CD4-positive, CD25-positive, alpha-beta regulatory T cell (primary cell): ENCODE measurements at regions not wholly inside any gene's neighbourhood (a gene's known extent, or its start where the extent isn't known, plus 50 kb on each side); places are given as distances from the start of the nearest gene placed in this dataset.

Experiments
- ATAC-seq, 2 donors: fragments of 150-1000 bp; cut with Tn5 transposase; one replicate each; pipeline ENCODE4 v1.10.0; 2021; ENCODE audit warnings: low read depth in 2 of 2, moderate number of reproducible peaks in 2 of 2, moderate library complexity in 1 of 2
- DNase-seq, 3 donors: peaks; one replicate each; pipeline versions ENCODE4 v3.0.0 to v3.0.0-alpha.2; 2012 to 2022; ENCODE audit warnings: mixed read lengths in 1 of 3
- H3K27ac ChIP-seq: one replicate; pipeline ENCODE4 v1.7.0; 2013; ENCODE audit warnings: mild to moderate bottlenecking, low read length; ENCODE audit not compliant: insufficient read depth, poor library complexity, severe bottlenecking
- H3K27me3 ChIP-seq: one replicate; pipeline ENCODE4 v1.7.0; 2013; ENCODE audit warnings: low read length; ENCODE audit not compliant: control insufficient read depth, insufficient read depth
- H3K36me3 ChIP-seq: one replicate; pipeline ENCODE4 v1.7.0; 2013; ENCODE audit warnings: mild to moderate bottlenecking, low read length, moderate library complexity; ENCODE audit not compliant: control insufficient read depth, insufficient read depth
- H3K4me1 ChIP-seq: 2 replicates; pipeline ENCODE4 v1.7.0; 2013; ENCODE audit warnings: mild to moderate bottlenecking, low read length; ENCODE audit not compliant: insufficient read depth, control insufficient read depth, poor library complexity, severe bottlenecking
- H3K4me3 ChIP-seq: one replicate; pipeline ENCODE4 v1.7.0; 2013; ENCODE audit warnings: low read depth, mild to moderate bottlenecking, low read length, moderate library complexity
- H3K9me3 ChIP-seq, 2 experiments: 1 replicate in 1 of 2; 2 replicates in 1 of 2; pipeline ENCODE4 v1.7.0; 2013; ENCODE audit warnings: low read length in 2 of 2, mild to moderate bottlenecking in 1 of 2, moderate library complexity in 1 of 2; ENCODE audit not compliant: control insufficient read depth in 2 of 2
- H3K27ac Mint-ChIP-seq, 3 donors: one replicate each; pipeline ENCODE4 v1.8.0; 2020 to 2022; ENCODE audit warnings: mild to moderate bottlenecking in 3 of 3, mixed read lengths in 3 of 3, moderate library complexity in 2 of 3
- H3K27me3 Mint-ChIP-seq: one replicate; pipeline ENCODE4 v1.8.0; 2022; ENCODE audit warnings: mild to moderate bottlenecking, mixed read lengths
- H3K36me3 Mint-ChIP-seq: one replicate; pipeline ENCODE4 v1.8.0; 2020; ENCODE audit warnings: mixed read lengths
- H3K4me1 Mint-ChIP-seq, 4 donors: one replicate each; pipeline ENCODE4 v1.8.0; 2020 to 2022; ENCODE audit warnings: mixed read lengths in 4 of 4, mild to moderate bottlenecking in 1 of 4
- H3K4me3 Mint-ChIP-seq, 4 donors: one replicate each; pipeline ENCODE4 v1.8.0; 2020 to 2022; ENCODE audit warnings: mild to moderate bottlenecking in 4 of 4, mixed read lengths in 4 of 4, moderate library complexity in 3 of 4
- H3K9me3 Mint-ChIP-seq, 7 donors: one replicate each; pipeline ENCODE4 v1.8.0; 2020 to 2022; ENCODE audit warnings: mixed read lengths in 7 of 7, mild to moderate bottlenecking in 3 of 7, moderate library complexity in 2 of 7

DNA sequence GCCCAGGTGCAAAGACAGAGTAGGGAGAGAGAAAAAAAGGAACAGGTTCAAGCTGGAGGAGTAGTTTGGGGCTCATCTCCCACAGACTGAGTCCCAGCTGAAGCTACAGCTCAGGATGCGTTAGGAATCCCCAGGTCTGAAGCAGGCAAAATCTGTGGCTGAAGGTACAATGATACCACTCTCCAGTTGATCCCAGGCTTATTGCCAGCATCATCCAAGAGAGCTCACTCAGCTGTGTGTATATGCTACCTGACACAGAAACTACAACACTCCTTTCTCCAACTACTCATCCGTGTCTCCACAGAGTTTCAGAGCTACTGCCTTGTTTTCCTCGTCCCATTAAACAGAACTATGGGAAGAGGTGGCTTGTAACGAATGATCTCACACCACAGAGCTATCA, 851.3 kb downstream of the GRID1 start:
- DNase-seq, result no peak
- no peak overlapping the region for H3K4me3 Mint-ChIP-seq
- Histone ChIP-seq H3K36me3 (no peaks in the 10 kb centered on the region), H3K27ac (no peak overlapping the region), H3K9me3 (no peaks in the 10 kb centered on the region), H3K27me3 (no peaks in the 10 kb centered on the region), H3K4me1 (no peaks in the 10 kb centered on the region), H3K4me3 (no peak overlapping the region)
- H3K4me1 Mint-ChIP-seq, result no peaks in the 10 kb centered on the region
- H3K27me3 Mint-ChIP-seq, result no peaks in the 10 kb centered on the region
- ATAC-seq, result no peak
- no peaks in the 10 kb centered on the region for H3K36me3 Mint-ChIP-seq
- no peak overlapping the region for H3K27ac Mint-ChIP-seq
- H3K9me3 Mint-ChIP-seq, result peaks cover 0 to 7% (median 0%) of the 10 kb centered on the region in 7 donors

DNA sequence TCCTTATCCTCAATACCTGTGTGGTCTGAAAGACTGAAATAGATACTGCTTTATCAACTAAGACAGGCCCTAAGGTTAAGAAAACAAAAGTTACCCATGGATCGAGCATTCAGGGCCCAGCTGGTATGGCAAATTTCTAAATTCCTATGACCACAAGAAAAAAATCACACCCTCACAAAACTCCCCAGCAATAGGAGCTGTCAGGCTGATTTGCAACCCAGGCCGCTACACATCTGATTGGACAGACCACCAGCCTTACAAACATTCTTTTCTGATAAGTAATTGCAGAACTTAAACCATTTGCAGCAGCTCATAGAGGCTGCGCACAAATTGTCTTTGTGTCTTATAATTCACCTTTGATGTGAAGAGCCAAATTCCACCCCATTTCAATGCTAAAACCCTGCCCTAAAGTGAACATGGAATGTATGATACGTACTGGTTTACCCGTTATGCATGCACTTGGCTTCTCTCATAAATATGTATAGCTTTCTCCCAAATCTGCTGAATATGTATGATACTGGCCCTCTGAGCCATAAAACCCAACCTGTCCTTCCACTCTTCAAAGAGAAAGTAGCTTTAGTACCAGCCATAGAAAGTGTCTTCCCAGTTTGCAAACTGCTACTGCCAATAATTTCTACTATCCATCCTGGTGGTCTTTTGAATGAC, 842.5 kb downstream of the GRID1 start:
- Mint-ChIP-seq H3K27ac (no peak overlapping the region), H3K4me1 (no peaks in the 10 kb centered on the region), H3K9me3 (peaks cover 0 to 9% (median 4%) of the 10 kb centered on the region in 7 donors), H3K27me3 (peaks cover 5% of the 10 kb centered on the region), H3K4me3 (no peak overlapping the region), H3K36me3 (no peaks in the 10 kb centered on the region)
- H3K9me3 ChIP-seq, result no peaks in the 10 kb centered on the region
- no peaks in the 10 kb centered on the region for H3K36me3 ChIP-seq
- H3K27me3 ChIP-seq, result no peaks in the 10 kb centered on the region
- no peak overlapping the region for H3K27ac ChIP-seq
- DNase-seq, result no peak
- no peak overlapping the region for H3K4me3 ChIP-seq
- ATAC-seq, result no peak
- no peaks in the 10 kb centered on the region for H3K4me1 ChIP-seq

DNA sequence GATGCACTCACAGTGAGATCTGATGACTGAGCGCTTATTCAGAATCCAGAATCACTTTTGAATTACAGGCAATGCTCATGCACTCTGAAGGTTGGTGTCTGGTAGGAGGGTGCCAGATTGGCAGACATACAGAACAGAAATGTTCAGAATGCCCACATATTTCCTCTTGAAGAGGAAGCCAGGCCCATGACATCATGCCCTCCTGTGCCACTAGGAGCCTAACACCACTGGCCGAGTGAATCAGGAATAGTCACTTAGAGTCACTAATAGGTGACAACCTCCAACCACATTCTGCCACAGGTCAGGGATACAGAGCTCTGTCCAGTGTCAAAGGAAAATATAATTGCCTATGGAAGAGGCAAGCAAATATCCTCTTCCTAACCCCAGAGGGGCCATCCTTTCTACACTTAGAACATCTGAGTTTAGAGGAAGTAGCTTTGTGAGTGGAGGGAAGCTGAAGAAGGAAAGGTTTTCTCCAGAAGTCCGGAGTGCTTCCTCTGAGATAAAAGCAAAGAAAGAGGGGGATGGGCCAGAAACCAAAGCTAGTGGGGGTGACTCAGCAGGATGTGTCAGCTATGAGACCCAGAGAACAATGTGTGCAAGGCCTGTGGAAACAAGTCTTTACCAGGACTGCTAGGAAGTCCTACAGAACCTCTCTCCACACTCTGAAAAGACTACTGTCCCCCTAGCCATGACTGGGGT, 838.8 kb downstream of the GRID1 start:
- no peaks in the 10 kb centered on the region for H3K4me1 Mint-ChIP-seq
- DNase-seq (no peak), ATAC-seq (no peak)
- peaks cover 0 to 9% (median 5%) of the 10 kb centered on the region in 7 donors for H3K9me3 Mint-ChIP-seq
- no peaks in the 10 kb centered on the region for H3K9me3 ChIP-seq
- no peaks in the 10 kb centered on the region for H3K4me1 ChIP-seq
- H3K27me3 Mint-ChIP-seq, result peaks cover 4% of the 10 kb centered on the region
- no peaks in the 10 kb centered on the region for H3K36me3 Mint-ChIP-seq
- no peak overlapping the region for H3K4me3 ChIP-seq
- no peaks in the 10 kb centered on the region for H3K27me3 ChIP-seq
- H3K36me3 ChIP-seq, result no peaks in the 10 kb centered on the region
- H3K4me3 Mint-ChIP-seq, result no peak overlapping the region
- no peak overlapping the region for H3K27ac Mint-ChIP-seq
- no peak overlapping the region for H3K27ac ChIP-seq

DNA sequence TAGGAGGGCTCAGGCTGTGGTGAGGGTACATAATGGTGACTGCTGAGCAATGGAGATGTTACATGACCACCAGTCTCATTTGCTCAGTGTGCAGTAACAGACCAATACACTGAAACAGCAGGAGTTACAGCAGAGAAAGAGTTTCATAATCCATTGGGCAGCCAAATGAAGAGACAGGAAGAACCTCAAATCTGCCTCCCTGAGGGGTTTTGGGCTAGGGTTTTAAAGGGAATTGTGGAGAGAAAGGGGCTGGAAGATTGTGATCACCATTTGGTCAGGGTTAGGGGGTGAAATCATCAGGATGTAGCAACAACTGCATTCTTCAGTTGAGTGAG, 838.3 kb downstream of the GRID1 start:
- Histone ChIP-seq H3K4me1 (no peaks in the 10 kb centered on the region), H3K27me3 (no peaks in the 10 kb centered on the region), H3K36me3 (no peaks in the 10 kb centered on the region), H3K9me3 (no peaks in the 10 kb centered on the region), H3K4me3 (no peak overlapping the region), H3K27ac (no peak overlapping the region)
- Mint-ChIP-seq H3K9me3 (peaks cover 0 to 9% (median 5%) of the 10 kb centered on the region in 7 donors), H3K36me3 (no peaks in the 10 kb centered on the region), H3K27me3 (peaks cover 4% of the 10 kb centered on the region), H3K4me1 (no peaks in the 10 kb centered on the region), H3K4me3 (no peak overlapping the region), H3K27ac (no peak overlapping the region)
- ATAC-seq, result no peak
- no peak for DNase-seq

DNA sequence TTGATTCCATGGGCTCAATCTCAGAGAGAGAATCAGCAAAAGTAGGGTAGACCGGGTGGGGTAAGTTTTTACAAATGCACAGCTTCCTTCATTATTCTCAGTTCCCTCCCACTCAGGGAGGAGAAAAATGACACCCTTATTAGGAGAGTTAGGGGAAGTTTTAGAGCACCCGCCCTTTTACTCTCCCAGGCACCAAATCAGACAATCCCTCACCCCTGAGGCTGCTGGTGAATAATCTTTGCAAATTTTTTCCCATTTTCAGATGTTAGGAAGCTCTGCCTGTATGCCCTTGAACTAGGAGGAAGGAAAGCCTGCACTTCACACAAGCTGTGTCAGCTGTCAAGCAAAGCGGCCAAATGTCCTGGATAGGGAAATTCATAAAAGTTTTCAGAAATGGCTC, 834.9 kb downstream of the GRID1 start:
- DNase-seq, result no peak
- Mint-ChIP-seq H3K9me3 (peaks cover 0 to 9% (median 5%) of the 10 kb centered on the region in 7 donors), H3K27me3 (peaks cover 4% of the 10 kb centered on the region)

DNA sequence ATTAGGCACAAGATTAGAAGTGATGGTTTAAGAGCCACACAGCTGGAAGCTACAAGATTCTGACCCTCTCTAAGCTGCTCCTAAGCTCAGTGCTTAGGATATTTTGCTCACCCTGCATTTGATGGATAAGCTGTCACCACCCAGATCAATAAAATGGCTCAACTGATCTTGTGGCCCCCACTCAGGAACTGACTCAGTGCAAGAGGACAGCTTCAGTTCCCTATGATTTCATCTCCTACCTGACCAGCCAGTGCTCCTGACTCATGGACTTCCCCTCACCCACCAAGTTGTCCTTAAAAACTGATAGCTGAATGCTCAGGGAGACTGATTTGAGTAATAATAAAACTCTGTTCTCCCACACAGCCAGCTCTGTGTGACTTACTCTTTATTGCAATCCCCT, 833.8 kb downstream of the GRID1 start:
- DNase-seq (no peak), ATAC-seq (no peak)
- no peak overlapping the region for H3K4me3 Mint-ChIP-seq
- H3K27me3 ChIP-seq, result no peaks in the 10 kb centered on the region
- H3K27me3 Mint-ChIP-seq, result peaks cover 8% of the 10 kb centered on the region
- no peak overlapping the region for H3K4me3 ChIP-seq
- no peaks in the 10 kb centered on the region for H3K4me1 Mint-ChIP-seq
- H3K36me3 ChIP-seq, result no peaks in the 10 kb centered on the region
- peaks cover 0 to 4% of the 10 kb centered on the region in 2 experiments for H3K9me3 ChIP-seq
- no peaks in the 10 kb centered on the region for H3K36me3 Mint-ChIP-seq
- H3K9me3 Mint-ChIP-seq, result peaks cover 0 to 11% (median 5%) of the 10 kb centered on the region in 7 donors
- H3K27ac Mint-ChIP-seq, result no peak overlapping the region
- no peaks in the 10 kb centered on the region for H3K4me1 ChIP-seq
- H3K27ac ChIP-seq, result no peak overlapping the region

More for the DNA sequence above, 834.9 kb downstream of the GRID1 start:
- no peak overlapping the region for H3K27ac Mint-ChIP-seq
- peaks cover 0 to under 1% of the 10 kb centered on the region in 2 experiments for H3K9me3 ChIP-seq
- H3K27me3 ChIP-seq, result no peaks in the 10 kb centered on the region
- H3K36me3 Mint-ChIP-seq, result no peaks in the 10 kb centered on the region
- no peak overlapping the region for H3K4me3 Mint-ChIP-seq
- no peaks in the 10 kb centered on the region for H3K4me1 Mint-ChIP-seq
- no peak for ATAC-seq
- H3K4me1 ChIP-seq, result no peaks in the 10 kb centered on the region
- H3K27ac ChIP-seq, result no peak overlapping the region
- no peak overlapping the region for H3K4me3 ChIP-seq
- no peaks in the 10 kb centered on the region for H3K36me3 ChIP-seq

DNA sequence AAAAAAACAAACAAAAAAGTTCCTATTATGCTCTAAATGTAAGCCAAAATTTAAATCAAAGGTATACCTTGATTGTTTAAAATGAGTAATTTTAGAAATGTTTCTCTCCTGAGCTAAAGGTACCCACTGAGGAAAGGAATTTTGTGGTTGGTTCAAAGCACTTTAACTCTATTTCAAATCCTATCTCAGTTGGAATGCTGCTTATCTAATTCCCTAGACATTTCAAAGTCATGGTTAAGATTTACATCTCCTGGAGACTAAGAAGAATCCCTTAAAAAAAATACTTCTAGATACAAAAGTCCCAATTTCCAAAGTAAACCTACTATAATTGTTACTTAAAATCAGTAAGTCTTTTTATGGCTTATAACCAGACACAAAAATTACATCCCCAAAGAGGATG, 830.7 kb downstream of the GRID1 start:
- Mint-ChIP-seq H3K9me3 (peaks cover 0 to 2% (median 0%) of the 10 kb centered on the region in 7 donors), H3K36me3 (no peaks in the 10 kb centered on the region), H3K4me3 (no peak overlapping the region), H3K4me1 (no peaks in the 10 kb centered on the region), H3K27me3 (peaks cover 4% of the 10 kb centered on the region), H3K27ac (no peak overlapping the region)
- Histone ChIP-seq H3K4me1 (no peaks in the 10 kb centered on the region), H3K27me3 (no peaks in the 10 kb centered on the region), H3K9me3 (peaks cover 0 to 4% of the 10 kb centered on the region in 2 experiments), H3K27ac (no peak overlapping the region), H3K36me3 (no peaks in the 10 kb centered on the region), H3K4me3 (no peak overlapping the region)
- no peak for ATAC-seq
- DNase-seq, result no peak

DNA sequence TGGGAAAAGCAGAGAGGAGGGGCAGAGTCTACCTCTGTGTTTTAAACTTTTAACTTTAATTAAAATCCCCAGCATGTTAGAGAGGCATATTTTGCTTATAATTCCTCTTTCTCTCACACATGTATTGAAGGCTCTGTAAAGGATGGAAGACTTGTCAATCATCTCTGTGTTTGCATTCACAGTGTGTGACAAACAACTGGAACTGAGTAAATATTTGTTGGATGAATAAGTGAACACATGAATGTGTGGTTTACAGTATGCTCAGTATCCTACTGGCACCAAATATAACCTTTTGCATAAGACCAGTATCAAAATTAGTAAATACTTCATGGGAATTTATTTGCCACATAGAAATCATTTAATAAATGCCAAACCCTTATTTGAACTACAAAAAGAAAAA, 829.0 kb downstream of the GRID1 start:
- Mint-ChIP-seq H3K4me3 (no peak overlapping the region), H3K27me3 (peaks cover 4% of the 10 kb centered on the region), H3K36me3 (no peaks in the 10 kb centered on the region), H3K27ac (no peak overlapping the region), H3K9me3 (peaks cover 0 to 2% (median 0%) of the 10 kb centered on the region in 7 donors), H3K4me1 (no peaks in the 10 kb centered on the region)
- DNase-seq (no peak), ATAC-seq (no peak)
- H3K36me3 ChIP-seq, result no peaks in the 10 kb centered on the region
- no peaks in the 10 kb centered on the region for H3K27me3 ChIP-seq
- peaks cover 0 to 4% of the 10 kb centered on the region in 2 experiments for H3K9me3 ChIP-seq
- H3K4me1 ChIP-seq, result no peaks in the 10 kb centered on the region
- no peak overlapping the region for H3K27ac ChIP-seq
- no peak overlapping the region for H3K4me3 ChIP-seq
